ENCODE measurements at regions not wholly inside any gene's neighbourhood (a gene's known extent, or its start where the extent isn't known, plus 50 kb on each side); places are given as distances from the start of the nearest gene placed in this dataset.

- intact Hi-C loops (cut with micrococcal nuclease), result no loop called here
- Mint-ChIP-seq H3K4me3 (ENCODE audit: unreplicated experiment) (no peak overlapping the region), H3K36me3 (ENCODE audit: insufficient read depth, unreplicated experiment) (no peaks in the 10 kb centered on the region), H3K9me3 (ENCODE audit: unreplicated experiment) (no peaks in the 10 kb centered on the region), H3K27ac (ENCODE audit: low read depth, unreplicated experiment) (no peak overlapping the region), H3K4me1 (ENCODE audit: insufficient read depth, unreplicated experiment) (no peaks in the 10 kb centered on the region), H3K27me3 (ENCODE audit: insufficient read depth, unreplicated experiment) (peaks cover 11% of the 10 kb centered on the region)
- ChIA-PET CTCF (interaction anchor here (0.6 to 1.0 kb wide), 4 partner anchors 14 to 720 kb away, joined by 3 to 5 read pairs (median 4); no protein-coding TSS in a partner anchor), POLR2A (no interaction called here)
- DNase-seq (ENCODE audit: unreplicated experiment), result no peak
- TF ChIP-seq, protein P1, sequence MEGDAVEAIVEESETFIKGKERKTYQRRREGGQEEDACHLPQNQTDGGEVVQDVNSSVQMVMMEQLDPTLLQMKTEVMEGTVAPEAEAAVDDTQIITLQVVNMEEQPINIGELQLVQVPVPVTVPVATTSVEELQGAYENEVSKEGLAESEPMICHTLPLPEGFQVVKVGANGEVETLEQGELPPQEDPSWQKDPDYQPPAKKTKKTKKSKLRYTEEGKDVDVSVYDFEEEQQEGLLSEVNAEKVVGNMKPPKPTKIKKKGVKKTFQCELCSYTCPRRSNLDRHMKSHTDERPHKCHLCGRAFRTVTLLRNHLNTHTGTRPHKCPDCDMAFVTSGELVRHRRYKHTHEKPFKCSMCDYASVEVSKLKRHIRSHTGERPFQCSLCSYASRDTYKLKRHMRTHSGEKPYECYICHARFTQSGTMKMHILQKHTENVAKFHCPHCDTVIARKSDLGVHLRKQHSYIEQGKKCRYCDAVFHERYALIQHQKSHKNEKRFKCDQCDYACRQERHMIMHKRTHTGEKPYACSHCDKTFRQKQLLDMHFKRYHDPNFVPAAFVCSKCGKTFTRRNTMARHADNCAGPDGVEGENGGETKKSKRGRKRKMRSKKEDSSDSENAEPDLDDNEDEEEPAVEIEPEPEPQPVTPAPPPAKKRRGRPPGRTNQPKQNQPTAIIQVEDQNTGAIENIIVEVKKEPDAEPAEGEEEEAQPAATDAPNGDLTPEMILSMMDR (IDR thresholded peaks at IDR 0.05; ENCODE audit: unreplicated experiment), result no peak
- BruUV-seq (replicated peaks), result no TSS peak
Measured at GRCh38 chr12:11595080-11595479, 54.4 kb upstream of the ETV6 start.

GRCh38 chr12:11596141-11596540, 53.3 kb upstream of the ETV6 start:
- TF ChIP-seq, protein P1 (IDR thresholded peaks at IDR 0.05; ENCODE audit: unreplicated experiment), result no peak
- DNase-seq (ENCODE audit: unreplicated experiment), result no peak
- POLR2A ChIA-PET, result no interaction called here
- Mint-ChIP-seq H3K4me3 (ENCODE audit: unreplicated experiment) (no peak overlapping the region), H3K36me3 (ENCODE audit: insufficient read depth, unreplicated experiment) (no peaks in the 10 kb centered on the region), H3K9me3 (ENCODE audit: unreplicated experiment) (no peaks in the 10 kb centered on the region), H3K4me1 (ENCODE audit: insufficient read depth, unreplicated experiment) (no peaks in the 10 kb centered on the region), H3K27me3 (ENCODE audit: insufficient read depth, unreplicated experiment) (peaks cover 11% of the 10 kb centered on the region), H3K27ac (ENCODE audit: low read depth, unreplicated experiment) (no peak overlapping the region)
- CTCF ChIA-PET, result interaction anchor here (0.7 kb wide), 1 partner anchor 437 kb away, joined by 3 read pairs; no protein-coding TSS in a partner anchor
- no TSS peak for BruUV-seq (replicated peaks)
- intact Hi-C loops (cut with micrococcal nuclease), result no loop called here

- BruUV-seq (replicated peaks), result no TSS peak
- intact Hi-C loops (cut with micrococcal nuclease), result no loop called here
- CTCF ChIA-PET, result interaction anchor here (0.5 to 0.7 kb wide), 2 partner anchors 9 to 1275 kb away, joined by 3 to 4 read pairs; no protein-coding TSS in a partner anchor
Measured at GRCh38 chr12:11598900-11599299, 50.6 kb upstream of the ETV6 start.

More at GRCh38 chr12:11598900-11599299, 50.6 kb upstream of the ETV6 start:
- Mint-ChIP-seq H3K36me3 (ENCODE audit: insufficient read depth, unreplicated experiment) (no peaks in the 10 kb centered on the region), H3K9me3 (ENCODE audit: unreplicated experiment) (no peaks in the 10 kb centered on the region), H3K4me3 (ENCODE audit: unreplicated experiment) (no peak overlapping the region), H3K27me3 (ENCODE audit: insufficient read depth, unreplicated experiment) (peaks cover 11% of the 10 kb centered on the region), H3K4me1 (ENCODE audit: insufficient read depth, unreplicated experiment) (no peaks in the 10 kb centered on the region), H3K27ac (ENCODE audit: low read depth, unreplicated experiment) (no peak overlapping the region)
- TF ChIP-seq, protein P1 (IDR thresholded peaks at IDR 0.05; ENCODE audit: unreplicated experiment), result no peak
- DNase-seq (ENCODE audit: unreplicated experiment), result no peak
- POLR2A ChIA-PET, result no interaction called here
